ENCODE measurements at regions not wholly inside any gene's neighbourhood (a gene's known extent, or its start where the extent isn't known, plus 50 kb on each side); places are given as distances from the start of the nearest gene placed in this dataset.

GRCh38 chr3:59480486-59480995 is 430.7 kb upstream of the CFAP20DC start:
- Mint-ChIP-seq H3K27ac (peak overlapping the region; percentile 24), H3K36me3 (ENCODE audit: low read depth) (no peaks in the 10 kb centered on the region), H3K27me3 (ENCODE audit: low read depth) (no peaks in the 10 kb centered on the region), H3K9me3 (ENCODE audit: insufficient read depth) (peaks cover 3% of the 10 kb centered on the region), H3K4me3 (no peak overlapping the region), H3K4me1 (ENCODE audit: low read depth) (peaks cover 17% of the 10 kb centered on the region)
- ATAC-seq (peak; percentile 64), DNase-seq (peak; percentile 33)
- ChIA-PET POLR2A (no interaction called here), CTCF (no interaction called here)

- POLR2A ChIA-PET: no interaction called here
- DNase-seq (no peak), ATAC-seq (no peak)
- H3K27ac Mint-ChIP-seq: no peak overlapping the region
- peaks cover 20% of the 10 kb centered on the region for H3K4me1 Mint-ChIP-seq (ENCODE audit: low read depth)
- peaks cover 14% of the 10 kb centered on the region for H3K9me3 Mint-ChIP-seq (ENCODE audit: insufficient read depth)
- peaks cover 16% of the 10 kb centered on the region for H3K36me3 Mint-ChIP-seq (ENCODE audit: low read depth)
- H3K27me3 Mint-ChIP-seq (ENCODE audit: low read depth): no peaks in the 10 kb centered on the region
- H3K4me3 Mint-ChIP-seq: no peak overlapping the region
- CTCF ChIA-PET: no interaction called here
These were observed 423.8 kb upstream of the CFAP20DC start for GRCh38 chr3:59473636-59474035.

DNA sequence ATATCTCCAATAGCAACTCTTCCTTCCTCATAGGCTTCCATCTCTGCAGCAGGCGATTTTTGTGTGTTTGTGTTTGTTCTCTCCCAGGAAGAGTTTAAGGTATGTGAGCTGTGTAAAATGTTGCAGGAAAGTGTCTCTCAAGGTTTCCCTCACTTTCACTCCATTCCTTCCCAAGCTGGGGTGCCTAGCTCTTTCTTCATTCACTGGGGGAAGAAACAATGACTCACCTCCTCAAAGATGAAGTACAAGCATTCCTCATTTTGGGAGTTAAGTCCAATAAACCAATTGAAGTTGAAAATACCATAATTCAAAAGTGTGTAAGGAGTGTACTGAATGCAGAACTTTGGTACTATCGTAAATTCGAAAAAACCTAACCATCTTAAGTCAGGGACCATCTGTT is 422.7 kb upstream of the CFAP20DC start:
- H3K36me3 Mint-ChIP-seq (ENCODE audit: low read depth): peaks cover 16% of the 10 kb centered on the region
- H3K27me3 Mint-ChIP-seq (ENCODE audit: low read depth): no peaks in the 10 kb centered on the region
- peaks cover 14% of the 10 kb centered on the region for H3K9me3 Mint-ChIP-seq (ENCODE audit: insufficient read depth)
- CTCF ChIA-PET: no interaction called here
- ATAC-seq (no peak), DNase-seq (no peak)
- H3K4me1 Mint-ChIP-seq (ENCODE audit: low read depth): peaks cover 20% of the 10 kb centered on the region
- POLR2A ChIA-PET: no interaction called here
- no peak overlapping the region for H3K27ac Mint-ChIP-seq
- H3K4me3 Mint-ChIP-seq: no peak overlapping the region

DNA sequence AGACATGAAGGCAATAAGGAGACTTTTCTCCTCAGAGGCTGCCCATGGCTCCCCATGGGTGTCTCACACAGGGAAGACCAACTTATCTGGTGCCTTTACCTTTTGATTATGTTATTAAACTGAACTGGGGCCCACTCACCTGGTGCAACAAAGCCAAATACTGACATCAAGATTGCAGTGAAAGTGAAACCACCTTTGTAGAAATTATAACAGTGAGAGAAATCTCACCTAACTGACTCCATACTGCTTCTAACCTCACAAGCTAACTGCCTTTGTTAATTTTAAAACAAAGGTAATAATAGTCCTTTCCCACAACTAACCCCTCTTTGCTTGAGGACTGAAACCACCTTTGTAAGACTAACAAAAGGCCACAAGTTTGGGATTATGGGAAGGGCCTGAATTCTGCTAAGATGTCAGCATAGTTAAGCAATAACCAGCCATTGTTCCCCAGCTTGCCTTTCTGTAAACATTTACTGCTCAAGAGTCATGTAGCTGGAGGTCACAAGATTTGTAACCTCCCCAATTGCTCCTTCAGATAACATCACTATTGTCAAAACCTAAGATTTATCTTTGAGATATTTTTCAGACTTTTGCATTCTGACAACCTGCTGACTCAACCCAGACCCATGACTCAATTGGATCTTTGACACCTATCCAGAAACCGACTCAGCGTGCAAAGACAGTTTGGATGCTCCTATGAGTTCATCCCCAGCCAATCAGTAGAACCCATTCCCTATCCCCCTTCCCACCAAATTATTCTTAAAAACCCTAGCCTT is 420.3 kb upstream of the CFAP20DC start:
- no peaks in the 10 kb centered on the region for H3K27me3 Mint-ChIP-seq (ENCODE audit: low read depth)
- POLR2A ChIA-PET: no interaction called here
- H3K36me3 Mint-ChIP-seq (ENCODE audit: low read depth): peaks cover 16% of the 10 kb centered on the region
- H3K27ac Mint-ChIP-seq: no peak overlapping the region
- ATAC-seq (no peak), DNase-seq (no peak)
- CTCF ChIA-PET: interaction anchor here (0.8 kb wide), 1 partner anchor 156 kb away, joined by 3 read pairs; no protein-coding TSS in a partner anchor
- H3K4me3 Mint-ChIP-seq: no peak overlapping the region
- H3K4me1 Mint-ChIP-seq (ENCODE audit: low read depth): peaks cover 20% of the 10 kb centered on the region
- peaks cover 14% of the 10 kb centered on the region for H3K9me3 Mint-ChIP-seq (ENCODE audit: insufficient read depth)

- H3K27ac Mint-ChIP-seq: no peak overlapping the region
- peaks cover 16% of the 10 kb centered on the region for H3K36me3 Mint-ChIP-seq (ENCODE audit: low read depth)
- H3K27me3 Mint-ChIP-seq (ENCODE audit: low read depth): no peaks in the 10 kb centered on the region
- no peak overlapping the region for H3K4me3 Mint-ChIP-seq
- H3K9me3 Mint-ChIP-seq (ENCODE audit: insufficient read depth): peaks cover 18% of the 10 kb centered on the region
- ATAC-seq: no peak
- ChIA-PET POLR2A (no interaction called here), CTCF (no interaction called here)
- DNase-seq: no peak
- H3K4me1 Mint-ChIP-seq (ENCODE audit: low read depth): peaks cover 16% of the 10 kb centered on the region
These were observed 417.7 kb upstream of the CFAP20DC start for GRCh38 chr3:59467476-59467875.

DNA sequence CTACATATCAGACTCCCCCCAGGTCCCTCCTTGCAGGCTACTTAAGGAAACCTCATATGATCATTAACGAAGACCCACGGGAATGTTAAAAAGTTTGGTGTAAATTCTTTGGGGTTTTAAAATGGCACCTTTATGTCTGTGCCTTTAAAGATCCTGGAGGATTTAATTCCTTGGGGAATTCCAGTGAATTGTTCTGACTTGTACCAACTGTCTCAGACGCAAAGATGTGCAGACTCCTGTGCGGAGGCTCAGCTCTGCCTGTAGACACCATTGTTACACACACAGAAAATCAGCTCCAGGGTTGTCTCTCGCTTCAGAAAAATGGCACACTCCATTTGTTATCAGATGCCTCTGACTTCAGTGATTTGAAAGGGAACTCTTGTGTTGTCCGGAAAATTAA is 414.4 kb upstream of the CFAP20DC start:
- DNase-seq: no peak
- H3K36me3 Mint-ChIP-seq (ENCODE audit: low read depth): peaks cover 10% of the 10 kb centered on the region
- H3K27ac Mint-ChIP-seq: no peak overlapping the region
- H3K4me1 Mint-ChIP-seq (ENCODE audit: low read depth): peaks cover 2% of the 10 kb centered on the region
- ATAC-seq: no peak
- no peaks in the 10 kb centered on the region for H3K27me3 Mint-ChIP-seq (ENCODE audit: low read depth)
- peaks cover 16% of the 10 kb centered on the region for H3K9me3 Mint-ChIP-seq (ENCODE audit: insufficient read depth)
- H3K4me3 Mint-ChIP-seq: no peak overlapping the region
- ChIA-PET CTCF (no interaction called here), POLR2A (no interaction called here)

GRCh38 chr3:59463253-59463652 is 413.4 kb upstream of the CFAP20DC start:
- peaks cover 14% of the 10 kb centered on the region for H3K9me3 Mint-ChIP-seq (ENCODE audit: insufficient read depth)
- no peaks in the 10 kb centered on the region for H3K4me1 Mint-ChIP-seq (ENCODE audit: low read depth)
- POLR2A ChIA-PET: no interaction called here
- no peak overlapping the region for H3K27ac Mint-ChIP-seq
- no peaks in the 10 kb centered on the region for H3K27me3 Mint-ChIP-seq (ENCODE audit: low read depth)
- H3K36me3 Mint-ChIP-seq (ENCODE audit: low read depth): peaks cover 12% of the 10 kb centered on the region
- no peak for ATAC-seq
- CTCF ChIA-PET: no interaction called here
- no peak overlapping the region for H3K4me3 Mint-ChIP-seq
- no peak for DNase-seq

GRCh38 chr3:59460068-59460467 is 410.2 kb upstream of the CFAP20DC start:
- Mint-ChIP-seq H3K4me3 (no peak overlapping the region), H3K27ac (no peak overlapping the region), H3K27me3 (ENCODE audit: low read depth) (no peaks in the 10 kb centered on the region), H3K9me3 (ENCODE audit: insufficient read depth) (peaks cover 14% of the 10 kb centered on the region), H3K36me3 (ENCODE audit: low read depth) (peaks cover 12% of the 10 kb centered on the region), H3K4me1 (ENCODE audit: low read depth) (peaks cover 5% of the 10 kb centered on the region)
- DNase-seq: no peak
- ChIA-PET POLR2A (no interaction called here), CTCF (no interaction called here)
- ATAC-seq: no peak

DNA sequence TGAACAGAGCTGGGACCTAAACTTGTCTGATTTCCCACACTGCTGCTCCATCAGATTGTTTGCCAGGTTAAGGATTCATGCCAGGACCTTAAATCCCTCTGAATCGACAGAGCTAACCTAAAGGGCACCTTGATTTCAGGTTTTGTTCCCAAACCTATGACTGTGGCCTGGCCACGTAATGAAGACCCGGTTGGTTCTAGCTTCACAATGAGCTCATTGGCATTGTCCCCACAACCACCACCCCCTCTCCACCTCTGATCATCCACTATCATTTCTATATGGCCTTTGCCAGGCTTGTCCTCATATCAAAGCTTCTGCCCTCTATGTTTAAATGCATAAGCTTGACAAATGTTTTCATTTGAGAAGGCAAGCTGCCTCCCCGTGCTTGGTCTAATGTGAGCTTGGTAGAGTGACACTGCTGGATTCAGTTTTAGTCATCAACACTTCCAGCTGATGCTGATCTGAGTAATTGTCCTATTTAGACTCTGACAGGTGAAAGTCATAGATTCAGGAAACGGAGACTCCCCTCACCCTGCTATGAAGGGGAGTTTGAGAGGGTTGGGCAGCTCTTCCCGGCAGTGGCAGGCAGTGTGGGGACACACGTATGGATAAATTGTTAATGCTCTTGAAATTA is 407.1 kb upstream of the CFAP20DC start:
- H3K4me1 Mint-ChIP-seq (ENCODE audit: low read depth): peaks cover 25% of the 10 kb centered on the region
- peaks cover 6% of the 10 kb centered on the region for H3K9me3 Mint-ChIP-seq (ENCODE audit: insufficient read depth)
- H3K27me3 Mint-ChIP-seq (ENCODE audit: low read depth): no peaks in the 10 kb centered on the region
- no peak overlapping the region for H3K27ac Mint-ChIP-seq
- H3K4me3 Mint-ChIP-seq: no peak overlapping the region
- CTCF ChIA-PET: interaction anchor here (1.2 to 1.4 kb wide), 3 partner anchors 13 to 119 kb away, joined by 4 read pairs; no protein-coding TSS in a partner anchor
- ATAC-seq (no peak), DNase-seq (no peak)
- H3K36me3 Mint-ChIP-seq (ENCODE audit: low read depth): peaks cover 26% of the 10 kb centered on the region
- POLR2A ChIA-PET: interaction anchor here (1.0 kb wide), 1 partner anchor 13 kb away, joined by 3 read pairs; no protein-coding TSS in a partner anchor

- peak overlapping the region; percentile 99 for H3K27ac Mint-ChIP-seq
- peaks cover 37% of the 10 kb centered on the region for H3K36me3 Mint-ChIP-seq (ENCODE audit: low read depth)
- H3K4me1 Mint-ChIP-seq (ENCODE audit: low read depth): peaks cover 59% of the 10 kb centered on the region
- peak; percentile 30 for DNase-seq
- ChIA-PET POLR2A (no interaction called here), CTCF (interaction anchor here (0.6 to 2.5 kb wide), 6 partner anchors 16 to 149 kb away, joined by 3 to 6 read pairs (median 3); no protein-coding TSS in a partner anchor)
- ATAC-seq: peak; percentile 42
- H3K27me3 Mint-ChIP-seq (ENCODE audit: low read depth): no peaks in the 10 kb centered on the region
- no peaks in the 10 kb centered on the region for H3K9me3 Mint-ChIP-seq (ENCODE audit: insufficient read depth)
- H3K4me3 Mint-ChIP-seq: peak overlapping the region; percentile 68
These were observed 402.2 kb upstream of the CFAP20DC start for GRCh38 chr3:59451800-59452746.

- H3K4me3 Mint-ChIP-seq: peak overlapping the region; percentile 68
- peaks cover 62% of the 10 kb centered on the region for H3K4me1 Mint-ChIP-seq (ENCODE audit: low read depth)
- peak; percentile 95 for ATAC-seq
- DNase-seq: peak; percentile 87
- ChIA-PET POLR2A (no interaction called here), CTCF (interaction anchor here (0.6 to 2.5 kb wide), 6 partner anchors 15 to 148 kb away, joined by 3 to 6 read pairs (median 3); no protein-coding TSS in a partner anchor)
- peak overlapping the region; percentile 99 for H3K27ac Mint-ChIP-seq
- H3K36me3 Mint-ChIP-seq (ENCODE audit: low read depth): peaks cover 37% of the 10 kb centered on the region
- H3K9me3 Mint-ChIP-seq (ENCODE audit: insufficient read depth): no peaks in the 10 kb centered on the region
- H3K27me3 Mint-ChIP-seq (ENCODE audit: low read depth): no peaks in the 10 kb centered on the region
These were observed 401.3 kb upstream of the CFAP20DC start for GRCh38 chr3:59450946-59451763.

Measured in activated CD8-positive, alpha-beta T cell treated with anti-CD3 and anti-CD28 coated beads, Interleukin-2, amount 10 ng/mL, durations not matched to agents 7 days and 5 days (primary cell).